ENCODE measurements at regions not wholly inside any gene's neighbourhood (a gene's known extent, or its start where the extent isn't known, plus 50 kb on each side); places are given as distances from the start of the nearest gene placed in this dataset.

DNA sequence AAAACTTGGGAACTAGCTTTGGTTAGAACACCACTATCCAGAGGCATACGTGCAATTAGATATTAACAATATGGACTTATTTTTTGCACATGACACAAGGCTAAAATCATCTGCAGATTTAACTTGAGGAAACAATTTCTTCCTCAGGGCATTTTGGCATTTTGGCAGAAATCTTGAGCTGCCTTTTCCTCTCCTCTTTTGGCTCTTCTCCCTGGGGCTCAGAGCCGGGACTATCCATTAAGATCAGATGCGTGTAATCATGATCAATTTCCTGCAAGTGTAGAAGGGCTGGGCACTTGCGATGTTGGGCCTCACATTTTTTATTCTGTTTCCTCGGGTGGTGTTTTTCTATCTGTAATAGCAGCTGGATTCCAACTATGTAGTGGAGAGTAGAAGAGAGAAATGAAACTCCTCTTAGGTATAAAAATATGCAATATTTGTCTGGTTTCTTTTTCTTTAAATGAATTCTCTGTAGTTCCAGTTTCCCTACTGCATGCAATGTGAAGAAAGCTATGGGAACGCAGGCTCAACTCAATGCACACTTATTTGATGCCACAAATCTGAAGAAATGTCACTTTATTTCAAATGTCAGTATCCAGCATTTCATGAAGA, 1010.8 kb downstream of the FLRT2 start:
- TF ChIP-seq CTCF (IDR thresholded peaks at IDR 0.05; ENCODE audit: extremely low read depth in 1 of 2, insufficient read depth in 1 of 2, low read depth in 1 of 2, low read length in 2 of 2) = no peak
- TF ChIP-seq POLR2AphosphoS5 (IDR thresholded peaks at IDR 0.05; ENCODE audit: insufficient read depth, low read depth, low read length) = no peak
- TF ChIP-seq POLR2A (IDR thresholded peaks at IDR 0.05; ENCODE audit: low read depth, low read length) = no peak
- TF ChIP-seq GATA2 (IDR thresholded peaks at IDR 0.05; ENCODE audit: insufficient read depth, insufficient read length, low read depth, low read length) = no peak
- no peak for TF ChIP-seq EZH2 (IDR thresholded peaks at IDR 0.05; ENCODE audit: borderline replicate concordance, low read depth, low read length, severe bottlenecking)
- TF ChIP-seq, protein P1, sequence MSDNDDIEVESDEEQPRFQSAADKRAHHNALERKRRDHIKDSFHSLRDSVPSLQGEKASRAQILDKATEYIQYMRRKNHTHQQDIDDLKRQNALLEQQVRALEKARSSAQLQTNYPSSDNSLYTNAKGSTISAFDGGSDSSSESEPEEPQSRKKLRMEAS (IDR thresholded peaks at IDR 0.05; ENCODE audit: insufficient read depth, insufficient read length) = no peak
- no peak for TF ChIP-seq MYC (IDR thresholded peaks at IDR 0.05; ENCODE audit: low read depth, low read length)
